ENCODE measurements at regions not wholly inside any gene's neighbourhood (a gene's known extent, or its start where the extent isn't known, plus 50 kb on each side); places are given as distances from the start of the nearest gene placed in this dataset.
"Not testable (repeated sequence)": the region's sequence is repeated elsewhere in the genome, so short reads cannot be mapped to it uniquely, and the experiment has no call there.

DNA sequence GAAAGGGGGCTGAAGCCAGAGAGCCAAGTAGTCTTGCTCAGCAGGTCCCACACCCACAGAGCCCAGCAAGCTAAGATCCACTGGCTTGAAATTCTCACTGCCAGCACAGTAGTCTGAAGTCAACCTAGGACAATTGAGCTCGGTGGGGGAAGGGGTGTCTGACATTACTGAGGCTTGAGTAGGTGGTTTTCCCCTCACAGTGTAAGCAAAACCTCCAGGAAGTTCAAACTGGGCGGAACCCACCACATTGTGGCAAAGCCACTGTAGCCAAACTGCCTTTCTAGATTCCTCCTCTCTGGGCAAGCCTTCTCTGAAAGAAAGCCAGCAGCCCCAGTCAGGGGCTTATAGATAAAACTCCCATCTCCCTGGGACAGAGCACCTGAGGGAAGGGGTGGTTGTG is 630.9 kb upstream of the ITGA1 start:
- not testable (repeated sequence) for DNase-seq

DNA sequence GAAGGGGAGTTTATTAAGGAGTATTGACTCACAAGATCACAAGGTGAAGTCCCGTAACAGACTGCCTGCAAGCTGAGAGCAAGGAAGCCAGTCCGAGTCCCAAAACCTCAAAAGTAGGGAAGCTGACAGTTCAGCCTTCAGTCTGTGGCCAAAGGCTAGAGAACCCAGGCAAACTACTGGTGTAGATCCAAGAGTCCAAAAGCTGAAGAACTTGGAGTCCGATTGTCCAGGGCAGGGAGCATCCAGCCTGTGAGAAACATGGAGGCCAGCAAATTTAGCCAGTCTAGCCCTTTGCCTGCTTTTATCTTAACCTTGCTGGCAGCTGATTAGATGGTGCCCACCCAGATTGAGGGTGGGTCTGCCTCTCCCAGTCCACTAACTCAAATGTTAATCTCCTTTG is 621.9 kb upstream of the ITGA1 start:
- DNase-seq: not testable (repeated sequence)

- no peak for DNase-seq
Measured at GRCh38 chr5:52173133-52173532, 614.6 kb upstream of the ITGA1 start.

DNA sequence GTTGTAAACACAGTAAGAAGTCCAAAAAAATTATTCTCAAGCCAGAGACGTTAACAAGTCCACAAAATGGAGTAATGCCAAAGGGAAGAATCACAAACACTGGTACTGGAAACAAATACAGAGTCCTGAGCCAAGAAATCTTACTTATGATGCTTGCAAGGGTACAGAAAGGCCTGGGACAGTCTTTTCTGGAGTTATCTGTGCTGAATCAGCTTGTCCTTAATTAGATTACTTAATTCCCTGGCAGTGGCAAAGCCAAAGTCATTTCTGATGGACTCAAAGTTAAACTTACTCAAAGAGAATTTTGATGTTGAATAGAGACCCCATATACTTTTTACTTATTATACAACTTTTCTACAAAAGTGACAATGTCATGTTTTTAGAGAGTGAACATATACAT is 610.5 kb upstream of the ITGA1 start:
- peak in 1 of 2 donors; percentile 0 for DNase-seq

- DNase-seq: no peak
Measured at GRCh38 chr5:52181403-52181802, 606.3 kb upstream of the ITGA1 start.

GRCh38 chr5:52190737-52191136 is 597.0 kb upstream of the ITGA1 start:
- DNase-seq: no peak

- DNase-seq: no peak
Measured at GRCh38 chr5:52199833-52200232, 587.9 kb upstream of the ITGA1 start.

DNA sequence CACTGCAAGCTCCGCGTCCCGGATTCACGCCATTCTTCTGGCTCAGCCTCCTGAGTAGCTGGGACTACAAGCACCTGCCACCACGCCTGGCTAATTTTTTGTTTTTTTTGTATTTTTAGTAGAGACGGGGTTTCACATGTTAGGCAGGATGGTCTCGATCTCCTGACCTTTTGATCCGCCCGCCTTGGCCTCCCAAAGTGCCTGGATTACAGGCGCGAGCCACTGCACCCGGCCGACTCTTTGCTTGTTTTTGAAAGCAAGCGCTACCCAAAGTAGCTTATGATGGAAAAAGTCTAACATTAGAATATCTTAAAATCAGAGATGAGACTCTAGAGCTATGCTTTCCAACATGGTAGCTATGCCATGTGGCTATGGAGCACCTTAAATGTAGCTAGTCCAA is 585.5 kb upstream of the ITGA1 start:
- no peak for DNase-seq

- no peak for DNase-seq
Measured at GRCh38 chr5:52204310-52204709, 583.4 kb upstream of the ITGA1 start.

All from right lung (tissue), 2 donors.